ENCODE measurements at regions not wholly inside any gene's neighbourhood (a gene's known extent, or its start where the extent isn't known, plus 50 kb on each side); places are given as distances from the start of the nearest gene placed in this dataset.

DNA sequence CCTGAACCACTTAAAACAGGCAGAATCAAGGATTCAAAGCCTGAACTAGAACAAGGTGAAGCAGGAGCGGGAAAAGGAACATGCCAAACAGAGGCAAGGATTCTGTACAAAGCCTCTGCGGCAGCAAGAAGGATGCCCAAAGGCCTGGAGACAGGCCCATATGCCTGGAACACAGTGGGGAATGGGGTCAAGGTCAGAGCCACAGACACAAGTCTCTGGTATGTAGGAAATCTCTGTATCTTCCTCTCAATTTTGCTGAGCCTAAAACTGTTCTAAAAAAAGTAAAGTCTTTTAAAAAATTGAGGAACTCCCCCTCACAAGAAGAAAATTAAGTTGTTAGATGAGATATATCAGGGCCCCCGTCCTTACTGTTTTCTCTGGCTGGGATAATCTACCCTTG is 175.9 kb upstream of the GHITM start:
- TF ChIP-seq, protein P1, sequence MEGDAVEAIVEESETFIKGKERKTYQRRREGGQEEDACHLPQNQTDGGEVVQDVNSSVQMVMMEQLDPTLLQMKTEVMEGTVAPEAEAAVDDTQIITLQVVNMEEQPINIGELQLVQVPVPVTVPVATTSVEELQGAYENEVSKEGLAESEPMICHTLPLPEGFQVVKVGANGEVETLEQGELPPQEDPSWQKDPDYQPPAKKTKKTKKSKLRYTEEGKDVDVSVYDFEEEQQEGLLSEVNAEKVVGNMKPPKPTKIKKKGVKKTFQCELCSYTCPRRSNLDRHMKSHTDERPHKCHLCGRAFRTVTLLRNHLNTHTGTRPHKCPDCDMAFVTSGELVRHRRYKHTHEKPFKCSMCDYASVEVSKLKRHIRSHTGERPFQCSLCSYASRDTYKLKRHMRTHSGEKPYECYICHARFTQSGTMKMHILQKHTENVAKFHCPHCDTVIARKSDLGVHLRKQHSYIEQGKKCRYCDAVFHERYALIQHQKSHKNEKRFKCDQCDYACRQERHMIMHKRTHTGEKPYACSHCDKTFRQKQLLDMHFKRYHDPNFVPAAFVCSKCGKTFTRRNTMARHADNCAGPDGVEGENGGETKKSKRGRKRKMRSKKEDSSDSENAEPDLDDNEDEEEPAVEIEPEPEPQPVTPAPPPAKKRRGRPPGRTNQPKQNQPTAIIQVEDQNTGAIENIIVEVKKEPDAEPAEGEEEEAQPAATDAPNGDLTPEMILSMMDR (IDR thresholded peaks at IDR 0.05) = no peak
- TF ChIP-seq POLR2A (IDR thresholded peaks at IDR 0.05) = no peak

Data from vagina (tissue), 2 donors.